ENCODE measurements at regions not wholly inside any gene's neighbourhood (a gene's known extent, or its start where the extent isn't known, plus 50 kb on each side); places are given as distances from the start of the nearest gene placed in this dataset.

DNA sequence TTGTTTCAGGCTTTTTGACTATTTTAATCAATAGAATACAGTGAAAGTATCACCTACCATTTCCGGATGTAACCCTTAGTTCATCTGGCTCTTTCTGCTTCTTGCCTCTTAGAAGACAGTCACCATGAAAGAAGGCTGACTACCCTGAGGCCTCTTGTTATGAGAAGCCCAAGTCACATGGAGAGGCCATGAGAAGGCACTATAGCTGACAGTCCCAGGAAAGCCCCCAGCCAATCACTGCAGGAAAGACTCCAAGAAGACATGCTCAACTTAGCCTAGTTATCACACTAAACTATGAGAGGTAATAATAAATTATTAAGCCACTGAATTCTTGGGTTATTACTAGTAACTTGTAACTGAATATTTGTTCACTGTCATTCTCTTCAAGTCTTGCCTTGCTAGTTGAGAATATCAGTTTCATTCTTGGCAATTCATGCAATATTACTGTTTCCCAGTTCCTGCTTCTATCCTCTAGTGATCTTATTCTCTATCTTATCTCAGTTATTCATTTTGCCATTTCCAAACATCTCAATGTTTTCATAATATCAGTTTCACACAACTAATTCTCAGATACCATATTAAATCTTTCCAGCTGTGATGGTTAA lies 57.1 kb upstream of the GUCY1A1 start:
- no peak for TF ChIP-seq EZH2 (IDR thresholded peaks at IDR 0.05; ENCODE audit: borderline replicate concordance, insufficient read depth, low read depth, low read length, poor library complexity, severe bottlenecking)
- TF ChIP-seq, protein P1, sequence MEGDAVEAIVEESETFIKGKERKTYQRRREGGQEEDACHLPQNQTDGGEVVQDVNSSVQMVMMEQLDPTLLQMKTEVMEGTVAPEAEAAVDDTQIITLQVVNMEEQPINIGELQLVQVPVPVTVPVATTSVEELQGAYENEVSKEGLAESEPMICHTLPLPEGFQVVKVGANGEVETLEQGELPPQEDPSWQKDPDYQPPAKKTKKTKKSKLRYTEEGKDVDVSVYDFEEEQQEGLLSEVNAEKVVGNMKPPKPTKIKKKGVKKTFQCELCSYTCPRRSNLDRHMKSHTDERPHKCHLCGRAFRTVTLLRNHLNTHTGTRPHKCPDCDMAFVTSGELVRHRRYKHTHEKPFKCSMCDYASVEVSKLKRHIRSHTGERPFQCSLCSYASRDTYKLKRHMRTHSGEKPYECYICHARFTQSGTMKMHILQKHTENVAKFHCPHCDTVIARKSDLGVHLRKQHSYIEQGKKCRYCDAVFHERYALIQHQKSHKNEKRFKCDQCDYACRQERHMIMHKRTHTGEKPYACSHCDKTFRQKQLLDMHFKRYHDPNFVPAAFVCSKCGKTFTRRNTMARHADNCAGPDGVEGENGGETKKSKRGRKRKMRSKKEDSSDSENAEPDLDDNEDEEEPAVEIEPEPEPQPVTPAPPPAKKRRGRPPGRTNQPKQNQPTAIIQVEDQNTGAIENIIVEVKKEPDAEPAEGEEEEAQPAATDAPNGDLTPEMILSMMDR (IDR thresholded peaks at IDR 0.05), result no peak
- intact Hi-C loops (cut with micrococcal nuclease), result no loop called here
- no peak overlapping the region for H2AFZ ChIP-seq (ENCODE audit: insufficient read depth, low read depth, low read length, poor library complexity, severe bottlenecking)

DNA sequence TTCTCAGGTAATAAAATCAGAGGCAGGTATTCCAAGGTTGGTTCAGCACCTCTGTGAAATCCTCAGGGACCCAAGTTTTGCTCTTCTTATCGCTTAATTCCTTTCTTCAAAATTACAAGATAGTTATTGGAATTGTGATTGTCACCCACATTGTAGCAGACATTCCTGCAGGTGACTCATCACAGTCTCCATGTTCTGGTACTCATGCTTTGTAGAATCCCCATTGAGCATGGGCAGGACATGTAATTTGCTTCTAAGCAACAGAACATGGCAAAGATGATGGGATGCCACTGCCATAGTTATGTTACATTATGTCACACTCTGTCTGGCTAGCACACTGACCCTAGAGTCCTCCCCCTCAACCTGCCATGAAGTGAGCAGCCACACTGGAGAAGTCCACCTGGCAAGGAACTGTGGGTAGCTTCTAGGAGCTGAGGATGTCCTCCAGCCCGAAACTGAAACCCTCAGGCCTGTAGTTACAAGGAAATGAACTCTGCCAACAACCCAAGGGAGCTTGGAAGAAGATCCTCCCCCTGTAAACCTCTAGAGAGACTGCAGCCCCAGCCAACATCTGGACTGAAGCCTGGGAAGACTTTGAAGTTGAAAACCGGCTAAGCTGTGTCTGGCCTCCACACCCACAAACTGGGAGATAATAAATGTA lies 58.3 kb upstream of the GUCY1A1 start:
- H3K9me3 ChIP-seq (ENCODE audit: control extremely low read depth in 1 of 3, control insufficient read depth in 2 of 3, insufficient read depth in 1 of 3, low read length in 2 of 3), result no peaks in the 10 kb centered on the region
- intact Hi-C loops (cut with micrococcal nuclease), result no loop called here
- WGBS (ENCODE audit: insufficient coverage), result 13% methylated on average over 1 of the region's 3 CpGs
- H3K27me3 ChIP-seq (replicated peaks in 1 of 4; ENCODE audit: control extremely low read depth in 1 of 4, control insufficient read depth in 3 of 4, insufficient read depth in 4 of 4, low read length in 3 of 4), result no peaks in the 10 kb centered on the region
- POLR2A ChIA-PET, result no interaction called here
- H3K4me3 Mint-ChIP-seq, result no peak overlapping the region
- H3K36me3 ChIP-seq (replicated peaks in 1 of 2; ENCODE audit: control extremely low read depth in 1 of 2, control insufficient read depth in 1 of 2, extremely low read depth in 1 of 2, insufficient read depth in 2 of 2, low read length in 1 of 2), result no peaks in the 10 kb centered on the region
- H3K9ac ChIP-seq (ENCODE audit: low read length), result no peak overlapping the region
- no peak overlapping the region for H3K27ac ChIP-seq (ENCODE audit: low read length in 2 of 2)
- H2AFZ ChIP-seq (ENCODE audit: insufficient read depth, low read depth, low read length, poor library complexity, severe bottlenecking), result no peak overlapping the region
- no peak for DNase-seq
- H3K27ac Mint-ChIP-seq, result no peak overlapping the region
- H3K9me3 Mint-ChIP-seq (ENCODE audit: insufficient read depth), result no peaks in the 10 kb centered on the region
- no peaks in the 10 kb centered on the region for H3K4me1 Mint-ChIP-seq
- H4K20me1 ChIP-seq (ENCODE audit: control insufficient read depth, insufficient read depth, low read length, poor library complexity, severe bottlenecking), result no peaks in the 10 kb centered on the region
- H3K4me2 ChIP-seq (replicated peaks; ENCODE audit: low read depth, low read length, poor library complexity, severe bottlenecking), result no peak overlapping the region
- CTCF ChIA-PET, result no interaction called here
- TF ChIP-seq EZH2 (IDR thresholded peaks at IDR 0.05; ENCODE audit: borderline replicate concordance, insufficient read depth, low read depth, low read length, poor library complexity, severe bottlenecking), result no peak
- TF ChIP-seq, protein P1 (IDR thresholded peaks at IDR 0.05), result no peak
- no peak for ATAC-seq (ENCODE audit: low read depth)
- no peak overlapping the region for H3K4me3 ChIP-seq (ENCODE audit: control extremely low read depth in 1 of 5, extremely low read depth in 1 of 5, insufficient read depth in 1 of 5, low read depth in 2 of 5, low read length in 4 of 5)
- no peaks in the 10 kb centered on the region for H3K79me2 ChIP-seq (ENCODE audit: control insufficient read depth, insufficient read depth, low read length)
- H3K4me1 ChIP-seq (ENCODE audit: control insufficient read depth in 2 of 2, insufficient read depth in 2 of 2, low read length in 2 of 2), result no peaks in the 10 kb centered on the region
- H3K27me3 Mint-ChIP-seq, result no peaks in the 10 kb centered on the region

More for the DNA sequence above, 57.1 kb upstream of the GUCY1A1 start:
- H3K4me3 Mint-ChIP-seq, result no peak overlapping the region
- H3K27me3 Mint-ChIP-seq, result no peaks in the 10 kb centered on the region
- no peak overlapping the region for H3K4me3 ChIP-seq (ENCODE audit: control extremely low read depth in 1 of 5, extremely low read depth in 1 of 5, insufficient read depth in 1 of 5, low read depth in 2 of 5, low read length in 4 of 5)
- H3K4me2 ChIP-seq (replicated peaks; ENCODE audit: low read depth, low read length, poor library complexity, severe bottlenecking), result no peak overlapping the region
- H4K20me1 ChIP-seq (ENCODE audit: control insufficient read depth, insufficient read depth, low read length, poor library complexity, severe bottlenecking), result no peaks in the 10 kb centered on the region
- no peaks in the 10 kb centered on the region for H3K4me1 Mint-ChIP-seq
- no peaks in the 10 kb centered on the region for H3K79me2 ChIP-seq (ENCODE audit: control insufficient read depth, insufficient read depth, low read length)
- POLR2A ChIA-PET, result no interaction called here
- no peaks in the 10 kb centered on the region for H3K36me3 ChIP-seq (replicated peaks in 1 of 2; ENCODE audit: control extremely low read depth in 1 of 2, control insufficient read depth in 1 of 2, extremely low read depth in 1 of 2, insufficient read depth in 2 of 2, low read length in 1 of 2)
- no peak overlapping the region for H3K27ac Mint-ChIP-seq
- ATAC-seq (ENCODE audit: low read depth), result no peak
- no peak overlapping the region for H3K9ac ChIP-seq (ENCODE audit: low read length)
- no peaks in the 10 kb centered on the region for H3K27me3 ChIP-seq (replicated peaks in 1 of 4; ENCODE audit: control extremely low read depth in 1 of 4, control insufficient read depth in 3 of 4, insufficient read depth in 4 of 4, low read length in 3 of 4)
- no peak overlapping the region for H3K27ac ChIP-seq (ENCODE audit: low read length in 2 of 2)
- CTCF ChIA-PET, result no interaction called here
- H3K9me3 ChIP-seq (ENCODE audit: control extremely low read depth in 1 of 3, control insufficient read depth in 2 of 3, insufficient read depth in 1 of 3, low read length in 2 of 3), result no peaks in the 10 kb centered on the region
- H3K9me3 Mint-ChIP-seq (ENCODE audit: insufficient read depth), result no peaks in the 10 kb centered on the region
- WGBS (ENCODE audit: insufficient coverage), result no CpG with 5 or more reads among the region's 1 CpG
- H3K4me1 ChIP-seq (ENCODE audit: control insufficient read depth in 2 of 2, insufficient read depth in 2 of 2, low read length in 2 of 2), result no peaks in the 10 kb centered on the region
- DNase-seq, result no peak
